Right renal pelvis (tissue), 4 donors: ENCODE measurements at regions not wholly inside any gene's neighbourhood (a gene's known extent, or its start where the extent isn't known, plus 50 kb on each side); places are given as distances from the start of the nearest gene placed in this dataset.

Experiments
- DNase-seq, 4 donors: peaks; one replicate each; pipeline ENCODE4 v3.0.0-alpha.2; 2013; ENCODE audit warnings: low read depth in 4 of 4, low spot score in 3 of 4, missing footprints in 1 of 4

- DNase-seq = no peak
Observed at GRCh38 chr2:146240391-146240790, 1604.4 kb upstream of the ACVR2A start.

GRCh38 chr2:146239392-146240135, 1605.3 kb upstream of the ACVR2A start:
- DNase-seq = no peak

GRCh38 chr2:146238254-146238966, 1606.4 kb upstream of the ACVR2A start:
- DNase-seq = no peak

GRCh38 chr2:146235158-146235557, 1609.7 kb upstream of the ACVR2A start:
- no peak for DNase-seq

GRCh38 chr2:146229508-146230155, 1615.2 kb upstream of the ACVR2A start:
- DNase-seq = no peak

- no peak for DNase-seq
Observed at GRCh38 chr2:146228466-146229058, 1616.3 kb upstream of the ACVR2A start.

GRCh38 chr2:146228020-146228393, 1616.8 kb upstream of the ACVR2A start:
- no peak for DNase-seq

- DNase-seq = no peak
Observed at GRCh38 chr2:146227152-146228019, 1617.4 kb upstream of the ACVR2A start.

- no peak for DNase-seq
Observed at GRCh38 chr2:146226077-146226476, 1618.8 kb upstream of the ACVR2A start.

- DNase-seq = no peak
Observed at GRCh38 chr2:146221826-146222225, 1623.0 kb upstream of the ACVR2A start.

- DNase-seq = no peak
Observed at GRCh38 chr2:146220957-146221356, 1623.9 kb upstream of the ACVR2A start.

GRCh38 chr2:146214394-146214929, 1630.4 kb upstream of the ACVR2A start:
- DNase-seq = no peak

GRCh38 chr2:146213674-146214073, 1631.2 kb upstream of the ACVR2A start:
- no peak for DNase-seq

GRCh38 chr2:146212602-146213001, 1632.2 kb upstream of the ACVR2A start:
- no peak for DNase-seq

- no peak for DNase-seq
Observed at GRCh38 chr2:146209842-146210275, 1635.0 kb upstream of the ACVR2A start.

- no peak for DNase-seq
Observed at GRCh38 chr2:146207901-146208300, 1636.9 kb upstream of the ACVR2A start.

GRCh38 chr2:146207417-146207816, 1637.4 kb upstream of the ACVR2A start:
- DNase-seq = no peak

GRCh38 chr2:146203064-146203624, 1641.7 kb upstream of the ACVR2A start:
- DNase-seq = no peak

GRCh38 chr2:146193619-146194018, 1651.2 kb upstream of the ACVR2A start:
- no peak for DNase-seq

- no peak for DNase-seq
Observed at GRCh38 chr2:146189541-146189940, 1655.3 kb upstream of the ACVR2A start.
